ENCODE measurements at regions not wholly inside any gene's neighbourhood (a gene's known extent, or its start where the extent isn't known, plus 50 kb on each side); places are given as distances from the start of the nearest gene placed in this dataset.
"Not testable (repeated sequence)": the region's sequence is repeated elsewhere in the genome, so short reads cannot be mapped to it uniquely, and the experiment has no call there.

DNA sequence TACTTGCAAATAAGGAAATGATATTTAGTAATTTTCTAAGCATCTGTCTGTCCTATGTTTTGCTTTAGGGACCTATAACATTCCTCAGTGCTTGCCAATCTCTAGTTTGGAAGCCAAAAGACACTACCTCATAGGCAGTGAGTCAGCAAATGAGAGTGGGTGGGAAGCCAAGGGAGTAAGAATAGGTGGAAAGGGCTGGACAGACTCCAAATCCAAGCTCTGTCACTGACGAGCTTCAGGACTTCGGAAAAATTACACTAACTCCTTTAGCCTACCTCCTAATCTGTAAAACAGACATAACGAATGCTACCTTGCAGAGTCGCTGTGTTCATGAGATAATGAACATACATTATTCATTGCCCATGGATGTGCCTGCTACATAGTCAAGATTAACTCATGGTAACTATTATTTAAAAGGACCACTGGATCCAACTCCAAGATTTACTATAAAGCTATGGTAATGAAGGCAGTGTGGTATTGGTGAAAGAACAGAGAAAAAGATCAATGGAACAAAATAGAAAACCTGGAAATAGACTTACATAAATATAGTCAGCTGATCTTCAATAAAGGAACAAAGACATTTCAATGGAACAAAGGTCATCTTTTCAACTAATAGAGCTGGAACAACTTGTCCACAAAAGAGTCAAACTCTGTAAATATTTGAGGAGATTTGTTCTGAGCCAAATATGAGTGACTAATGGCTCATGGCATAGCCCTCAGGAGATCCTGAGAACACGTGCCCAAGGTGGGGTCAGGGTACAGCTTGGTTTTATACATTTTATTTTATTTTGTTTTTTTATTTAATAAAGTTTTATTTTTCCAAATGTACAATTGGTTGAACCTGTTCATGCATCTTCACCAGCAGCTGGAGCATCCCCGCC, 64.1 kb downstream of the FAM50B start:
- POLR2A ChIA-PET = interaction anchor here (1.0 kb wide), 2 partner anchors 105 to 108 kb away, joined by 3 read pairs; a partner anchor contains a TSS
- DNase-seq (ENCODE audit: extremely low spot score) = peak; percentile 23
- CTCF ChIA-PET = interaction anchor here (0.6 to 1.9 kb wide), 3 partner anchors 20 to 165 kb away, joined by 3 to 10 read pairs (median 5); no protein-coding TSS in a partner anchor
- TF ChIP-seq CTBP1 (IDR thresholded peaks at IDR 0.05; ENCODE audit: borderline replicate concordance) = no peak
- no peak for TF ChIP-seq FOXM1 (IDR thresholded peaks at IDR 0.05; ENCODE audit: borderline replicate concordance)
- no peak for TF ChIP-seq HDGF (IDR thresholded peaks at IDR 0.05; ENCODE audit: borderline replicate concordance)
- TF ChIP-seq BHLHE40 (IDR thresholded peaks at IDR 0.05; ENCODE audit: borderline replicate concordance) = no peak
- no peak for TF ChIP-seq NFRKB (IDR thresholded peaks at IDR 0.05)
- no peak for TF ChIP-seq FOXA1 (IDR thresholded peaks at IDR 0.05)
- TF ChIP-seq ZNF384 (IDR thresholded peaks at IDR 0.05) = no peak
- TF ChIP-seq TARDBP (IDR thresholded peaks at IDR 0.05) = no peak
- TF ChIP-seq L3MBTL2 (conservative IDR thresholded peaks at IDR 0.05) = no peak
- TF ChIP-seq SUZ12 (IDR thresholded peaks at IDR 0.05) = no peak
- no peak for TF ChIP-seq ELF4 (IDR thresholded peaks at IDR 0.05)
- no peak for TF ChIP-seq LEF1 (IDR thresholded peaks at IDR 0.05; ENCODE audit: borderline replicate concordance)
- no peak for TF ChIP-seq SP1 (IDR thresholded peaks at IDR 0.05)

DNA sequence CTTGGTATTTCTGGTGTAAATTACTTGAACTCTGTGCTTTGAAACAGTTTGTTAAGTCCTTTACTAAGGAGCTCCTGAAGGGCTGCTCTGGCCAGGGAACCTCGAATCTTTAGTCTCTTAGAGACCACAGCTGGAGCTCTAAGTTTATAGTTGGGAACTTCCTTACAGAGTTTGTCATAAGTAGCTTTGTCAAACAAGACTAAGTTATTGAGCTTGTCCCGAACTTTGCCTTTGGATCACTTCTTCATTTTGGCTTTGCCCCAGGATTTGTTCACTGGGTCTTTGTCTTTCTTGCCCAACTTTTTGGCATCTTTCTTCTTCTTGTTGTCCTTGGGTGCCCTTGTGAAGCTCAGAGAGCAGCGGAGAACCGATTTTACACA, 64.8 kb downstream of the FAM50B start:
- CTCF ChIA-PET = interaction anchor here (0.6 to 1.9 kb wide), 3 partner anchors 19 to 166 kb away, joined by 3 to 10 read pairs (median 5); no protein-coding TSS in a partner anchor
- POLR2A ChIA-PET = no interaction called here
- no peak for DNase-seq (ENCODE audit: extremely low spot score)
- TF ChIP-seq L3MBTL2 (conservative IDR thresholded peaks at IDR 0.05) (no peak), BHLHE40 (IDR thresholded peaks at IDR 0.05; ENCODE audit: borderline replicate concordance) (no peak), ARNT (IDR thresholded peaks at IDR 0.05) (no peak), SP1 (IDR thresholded peaks at IDR 0.05) (no peak), FOXK2 (IDR thresholded peaks at IDR 0.05) (no peak), CTBP1 (IDR thresholded peaks at IDR 0.05; ENCODE audit: borderline replicate concordance) (no peak), ZNF384 (IDR thresholded peaks at IDR 0.05) (no peak), SUZ12 (IDR thresholded peaks at IDR 0.05) (no peak), FOXM1 (IDR thresholded peaks at IDR 0.05; ENCODE audit: borderline replicate concordance) (no peak), HDGF (IDR thresholded peaks at IDR 0.05; ENCODE audit: borderline replicate concordance) (no peak), LEF1 (IDR thresholded peaks at IDR 0.05; ENCODE audit: borderline replicate concordance) (no peak), ELF4 (IDR thresholded peaks at IDR 0.05) (no peak), FOXA1 (IDR thresholded peaks at IDR 0.05) (no peak), NFRKB (IDR thresholded peaks at IDR 0.05) (no peak), TARDBP (IDR thresholded peaks at IDR 0.05) (no peak)
- TF ChIP-seq, protein P1, sequence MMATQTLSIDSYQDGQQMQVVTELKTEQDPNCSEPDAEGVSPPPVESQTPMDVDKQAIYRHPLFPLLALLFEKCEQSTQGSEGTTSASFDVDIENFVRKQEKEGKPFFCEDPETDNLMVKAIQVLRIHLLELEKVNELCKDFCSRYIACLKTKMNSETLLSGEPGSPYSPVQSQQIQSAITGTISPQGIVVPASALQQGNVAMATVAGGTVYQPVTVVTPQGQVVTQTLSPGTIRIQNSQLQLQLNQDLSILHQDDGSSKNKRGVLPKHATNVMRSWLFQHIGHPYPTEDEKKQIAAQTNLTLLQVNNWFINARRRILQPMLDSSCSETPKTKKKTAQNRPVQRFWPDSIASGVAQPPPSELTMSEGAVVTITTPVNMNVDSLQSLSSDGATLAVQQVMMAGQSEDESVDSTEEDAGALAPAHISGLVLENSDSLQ (IDR thresholded peaks at IDR 0.05) = no peak

DNA sequence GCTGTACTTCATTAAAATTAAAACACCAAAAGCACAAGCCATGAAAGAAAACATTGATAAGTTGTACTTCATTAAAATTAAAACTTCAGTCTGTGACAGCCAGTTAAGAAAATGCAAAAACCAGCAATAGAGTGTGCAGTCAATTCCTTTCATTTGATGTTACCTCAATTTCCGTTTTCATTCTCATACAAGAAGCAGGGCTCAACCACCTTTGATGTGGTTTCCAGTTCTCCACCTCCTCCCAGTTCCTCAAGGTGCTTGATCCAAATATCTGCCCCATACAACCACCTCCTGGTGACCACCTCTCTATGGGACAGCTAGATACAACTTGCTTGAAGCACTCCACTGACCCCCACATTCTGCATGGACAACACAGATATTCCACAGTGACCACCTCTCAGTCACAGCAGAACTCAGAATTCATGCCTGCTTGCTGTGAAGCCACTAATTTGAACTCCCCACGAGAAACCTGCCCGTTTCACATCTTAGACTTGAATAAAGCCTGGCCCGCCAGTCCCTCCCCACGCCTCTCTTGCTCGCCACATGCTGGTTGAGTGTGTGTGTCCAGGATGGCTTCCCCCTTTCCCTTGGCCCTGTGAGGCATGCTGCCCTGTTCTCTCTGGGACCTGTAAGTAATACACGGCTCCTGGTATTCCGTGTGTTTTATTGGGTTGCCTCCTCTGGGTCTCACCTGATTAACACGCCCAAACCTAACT, 66.1 kb downstream of the FAM50B start:
- ChIA-PET POLR2A (no interaction called here), CTCF (no interaction called here)
- no peak for DNase-seq (ENCODE audit: extremely low spot score)
- TF ChIP-seq SUZ12 (IDR thresholded peaks at IDR 0.05) (no peak), FOXK2 (IDR thresholded peaks at IDR 0.05) (no peak), ELF4 (IDR thresholded peaks at IDR 0.05) (no peak), BHLHE40 (IDR thresholded peaks at IDR 0.05; ENCODE audit: borderline replicate concordance) (no peak), CTBP1 (IDR thresholded peaks at IDR 0.05; ENCODE audit: borderline replicate concordance) (no peak), FOXM1 (IDR thresholded peaks at IDR 0.05; ENCODE audit: borderline replicate concordance) (no peak), NFRKB (IDR thresholded peaks at IDR 0.05) (no peak), ZNF384 (IDR thresholded peaks at IDR 0.05) (no peak), TARDBP (IDR thresholded peaks at IDR 0.05) (no peak), ARNT (IDR thresholded peaks at IDR 0.05) (no peak), FOXA1 (IDR thresholded peaks at IDR 0.05) (no peak)
- TF ChIP-seq, protein P1 (IDR thresholded peaks at IDR 0.05) = no peak

DNA sequence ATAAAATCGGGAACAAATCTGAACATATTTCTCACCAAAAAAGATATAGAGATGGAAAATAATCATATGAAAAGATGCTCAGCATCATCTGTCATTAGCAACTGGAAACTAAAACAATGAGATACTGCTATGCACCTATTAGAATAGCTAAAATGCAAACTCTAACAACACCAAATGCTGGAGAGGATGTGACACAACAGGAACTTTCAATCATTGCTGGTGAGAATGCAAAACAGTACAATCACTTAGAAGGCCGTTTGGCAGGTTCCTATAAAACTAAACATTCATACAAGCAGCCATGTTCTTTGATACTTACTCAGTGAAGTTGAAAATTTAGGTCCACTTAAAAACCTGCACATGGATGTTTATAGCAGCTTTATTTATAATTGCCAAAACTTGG, 67.0 kb downstream of the FAM50B start:
- CTCF ChIA-PET = no interaction called here
- DNase-seq (ENCODE audit: extremely low spot score) = no peak
- TF ChIP-seq SUZ12 (IDR thresholded peaks at IDR 0.05) = no peak
- TF ChIP-seq NFRKB (IDR thresholded peaks at IDR 0.05) = no peak
- TF ChIP-seq TARDBP (IDR thresholded peaks at IDR 0.05) = no peak
- no peak for TF ChIP-seq BHLHE40 (IDR thresholded peaks at IDR 0.05; ENCODE audit: borderline replicate concordance)
- TF ChIP-seq, protein P1 (IDR thresholded peaks at IDR 0.05) = no peak
- no peak for TF ChIP-seq ELF4 (IDR thresholded peaks at IDR 0.05)
- TF ChIP-seq ARNT (IDR thresholded peaks at IDR 0.05) = no peak
- TF ChIP-seq LEF1 (IDR thresholded peaks at IDR 0.05; ENCODE audit: borderline replicate concordance) = no peak
- TF ChIP-seq HDGF (IDR thresholded peaks at IDR 0.05; ENCODE audit: borderline replicate concordance) = no peak
- TF ChIP-seq FOXA1 (IDR thresholded peaks at IDR 0.05) = no peak
- TF ChIP-seq FOXK2 (IDR thresholded peaks at IDR 0.05) = no peak
- no peak for TF ChIP-seq L3MBTL2 (conservative IDR thresholded peaks at IDR 0.05)
- TF ChIP-seq CTBP1 (IDR thresholded peaks at IDR 0.05; ENCODE audit: borderline replicate concordance) = no peak
- TF ChIP-seq ZNF384 (IDR thresholded peaks at IDR 0.05) = no peak
- POLR2A ChIA-PET = no interaction called here

DNA sequence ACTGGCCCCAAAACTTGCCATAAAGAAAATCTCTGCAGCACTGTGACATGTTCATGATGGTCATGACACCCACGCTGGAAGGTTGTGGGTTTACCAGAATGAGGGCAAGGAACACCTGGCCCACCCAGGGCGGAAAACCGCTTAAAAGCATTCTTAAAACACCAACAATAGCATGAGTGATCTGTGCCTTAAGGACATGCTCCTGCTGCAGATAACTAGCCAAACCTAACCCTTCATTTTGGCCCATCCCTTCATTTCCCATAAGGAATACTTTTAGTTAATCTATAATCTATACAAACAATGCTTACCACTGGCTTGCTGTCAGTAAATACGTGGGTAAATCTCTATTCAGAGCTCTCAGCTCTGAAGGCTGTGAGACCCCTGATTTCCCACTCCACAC, 67.6 kb downstream of the FAM50B start:
- DNase-seq (ENCODE audit: extremely low spot score); CTCF ChIA-PET: not testable (repeated sequence)
- POLR2A ChIA-PET = interaction anchor here (0.6 kb wide), 1 partner anchor 923 kb away, joined by 3 read pairs; no protein-coding TSS in a partner anchor
